Caco-2 (cell line): ENCODE measurements at regions not wholly inside any gene's neighbourhood (a gene's known extent, or its start where the extent isn't known, plus 50 kb on each side); places are given as distances from the start of the nearest gene placed in this dataset.

Source experiments
- BruUV-seq: library from RNA; stranded (reverse); fragments of 400-500 nt; replicated peaks from 2 replicates; lab custom pipeline; 2021; lab: Mats Ljungman, UMichigan
- CTCF ChIA-PET: fragments of 300-600 bp; sonication (Branson Sonifier 250); formaldehyde crosslinking; loops from one replicate; lab custom pipeline; 2022; ENCODE audit warnings: antibody characterized with exemption; lab: Charles Lee
- POLR2A ChIA-PET: fragments of 300-600 bp; sonication (Branson Sonifier 250); formaldehyde crosslinking; loops from one replicate; lab custom pipeline; 2022; ENCODE audit warnings: antibody characterized with exemption; lab: Charles Lee
- DNase-seq, 2 experiments: peaks; one replicate each; pipeline versions ENCODE4 v3.0.0 to v3.0.0-alpha.2; 2020 to 2022
- H3K27me3 ChIP-seq: replicated peaks from 2 replicates; pipeline ENCODE4 v1.6.0; 2011; ENCODE audit warnings: low read length; ENCODE audit not compliant: control insufficient read depth, insufficient read depth
- H3K36me3 ChIP-seq: 2 replicates; pipeline ENCODE4 v1.5.1; 2011; ENCODE audit warnings: low read length; ENCODE audit not compliant: control insufficient read depth, insufficient read depth
- H3K4me1 ChIP-seq: fragments of 250-450 bp; sonication (Bioruptor Pico); 2 replicates; pipeline ENCODE4 v1.5.1; 2020; ENCODE audit warnings: mild to moderate bottlenecking
- H3K4me3 ChIP-seq: 2 replicates; pipeline ENCODE4 v1.5.1; 2011; ENCODE audit warnings: low read depth, mild to moderate bottlenecking, control low read depth, low read length
- H3K9me3 ChIP-seq: fragments of 250-450 bp; sonication (Bioruptor Pico); 2 replicates; pipeline ENCODE4 v1.5.1; 2020; ENCODE audit warnings: mild to moderate bottlenecking, moderate library complexity
- H3K27ac Mint-ChIP-seq: one replicate; pipeline ENCODE4 v1.8.0; 2022; ENCODE audit warnings: mixed read lengths; ENCODE audit not compliant: unreplicated experiment
- H3K27me3 Mint-ChIP-seq: one replicate; pipeline ENCODE4 v1.8.0; 2022; ENCODE audit warnings: mixed read lengths; ENCODE audit not compliant: insufficient read depth, unreplicated experiment
- H3K36me3 Mint-ChIP-seq: one replicate; pipeline ENCODE4 v1.8.0; 2022; ENCODE audit warnings: mild to moderate bottlenecking, mixed read lengths; ENCODE audit not compliant: insufficient read depth, unreplicated experiment
- H3K4me1 Mint-ChIP-seq: one replicate; pipeline ENCODE4 v1.8.0; 2022; ENCODE audit warnings: low read depth, mixed read lengths; ENCODE audit not compliant: unreplicated experiment
- H3K4me3 Mint-ChIP-seq: one replicate; pipeline ENCODE4 v1.8.0; 2022; ENCODE audit warnings: mild to moderate bottlenecking, moderate library complexity, mixed read lengths; ENCODE audit not compliant: unreplicated experiment
- H3K9me3 Mint-ChIP-seq: one replicate; pipeline ENCODE4 v1.8.0; 2022; ENCODE audit warnings: mixed read lengths; ENCODE audit not compliant: unreplicated experiment
- CTCF ChIP-seq, 2 experiments: fragments of 200-600 bp in 1 of 2; IDR thresholded peaks; 1 replicate in 1 of 2; 2 replicates in 1 of 2; pipeline versions ENCODE4 v1.5.1 to v1.8.0; 2011 to 2022; ENCODE audit warnings: antibody characterized with exemption in 1 of 2, control low read depth in 1 of 2, inconsistent platforms in 1 of 2, low read depth in 1 of 2, low read length in 1 of 2, mild to moderate bottlenecking in 1 of 2, moderate library complexity in 1 of 2; ENCODE audit not compliant: insufficient read depth in 1 of 2, severe bottlenecking in 1 of 2, unreplicated experiment in 1 of 2
- intact Hi-C: fragments of 100-400 bp; cut with micrococcal nuclease; formaldehyde crosslinking; loops from one replicate; pipeline ENCODE4 v1.10.0; 2022; ENCODE audit not compliant: unreplicated experiment

GRCh38 chr9:2492161-2492560 is 129.4 kb upstream of the VLDLR start:
- no peak for DNase-seq
- H3K27ac Mint-ChIP-seq = no peak overlapping the region
- no peaks in the 10 kb centered on the region for H3K27me3 ChIP-seq
- H3K4me1 Mint-ChIP-seq = no peaks in the 10 kb centered on the region
- H3K9me3 Mint-ChIP-seq = no peaks in the 10 kb centered on the region
- H3K9me3 ChIP-seq = no peaks in the 10 kb centered on the region
- no peak for TF ChIP-seq CTCF (IDR thresholded peaks at IDR 0.05; ENCODE audit: insufficient read depth in 1 of 2, low read depth in 1 of 2, low read length in 1 of 2, severe bottlenecking in 1 of 2, unreplicated experiment in 1 of 2)
- peaks cover 9% of the 10 kb centered on the region; the same call in 1 of the 2 replicates for H3K4me1 ChIP-seq
- no peaks in the 10 kb centered on the region for H3K36me3 ChIP-seq
- BruUV-seq = no TSS peak
- H3K36me3 Mint-ChIP-seq = no peaks in the 10 kb centered on the region
- H3K27me3 Mint-ChIP-seq = no peaks in the 10 kb centered on the region
- H3K4me3 ChIP-seq = no peak overlapping the region
- ChIA-PET CTCF (no interaction called here), POLR2A (no interaction called here)
- H3K4me3 Mint-ChIP-seq = no peak overlapping the region
- intact Hi-C loops = no loop called here

GRCh38 chr9:2493109-2493508 is 128.5 kb upstream of the VLDLR start:
- Histone ChIP-seq H3K9me3 (no peaks in the 10 kb centered on the region), H3K4me1 (peaks cover 9% of the 10 kb centered on the region; the same call in 1 of the 2 replicates), H3K27me3 (no peaks in the 10 kb centered on the region), H3K36me3 (no peaks in the 10 kb centered on the region), H3K4me3 (no peak overlapping the region)
- Mint-ChIP-seq H3K4me3 (no peak overlapping the region), H3K36me3 (no peaks in the 10 kb centered on the region), H3K9me3 (no peaks in the 10 kb centered on the region), H3K27me3 (no peaks in the 10 kb centered on the region), H3K4me1 (no peaks in the 10 kb centered on the region), H3K27ac (no peak overlapping the region)
- no peak for TF ChIP-seq CTCF (IDR thresholded peaks at IDR 0.05; ENCODE audit: insufficient read depth in 1 of 2, low read depth in 1 of 2, low read length in 1 of 2, severe bottlenecking in 1 of 2, unreplicated experiment in 1 of 2)
- POLR2A ChIA-PET = interaction anchor here (0.7 kb wide), 1 partner anchor 211 kb away, joined by 3 read pairs; no protein-coding TSS in a partner anchor
- no peak for DNase-seq
- no TSS peak for BruUV-seq
- CTCF ChIA-PET = no interaction called here
- intact Hi-C loops = no loop called here

GRCh38 chr9:2493529-2493928 is 128.1 kb upstream of the VLDLR start:
- no peak for DNase-seq
- ChIA-PET POLR2A (interaction anchor here (0.7 kb wide), 1 partner anchor 211 kb away, joined by 3 read pairs; no protein-coding TSS in a partner anchor), CTCF (no interaction called here)
- Histone ChIP-seq H3K4me3 (no peak overlapping the region), H3K36me3 (no peaks in the 10 kb centered on the region), H3K27me3 (no peaks in the 10 kb centered on the region), H3K4me1 (peaks cover 9% of the 10 kb centered on the region; the same call in 1 of the 2 replicates), H3K9me3 (no peaks in the 10 kb centered on the region)
- no peak for TF ChIP-seq CTCF (IDR thresholded peaks at IDR 0.05; ENCODE audit: insufficient read depth in 1 of 2, low read depth in 1 of 2, low read length in 1 of 2, severe bottlenecking in 1 of 2, unreplicated experiment in 1 of 2)
- Mint-ChIP-seq H3K36me3 (no peaks in the 10 kb centered on the region), H3K27me3 (no peaks in the 10 kb centered on the region), H3K4me1 (no peaks in the 10 kb centered on the region), H3K27ac (no peak overlapping the region), H3K4me3 (no peak overlapping the region), H3K9me3 (no peaks in the 10 kb centered on the region)
- intact Hi-C loops = no loop called here
- no TSS peak for BruUV-seq
